Amniotic epithelial cell (primary cell): ENCODE measurements at regions not wholly inside any gene's neighbourhood (a gene's known extent, or its start where the extent isn't known, plus 50 kb on each side); places are given as distances from the start of the nearest gene placed in this dataset.

Source experiments
- DNase-seq: peaks from one replicate; pipeline ENCODE4 v3.0.0-alpha.2; 2010; ENCODE audit warnings: low read depth

DNA sequence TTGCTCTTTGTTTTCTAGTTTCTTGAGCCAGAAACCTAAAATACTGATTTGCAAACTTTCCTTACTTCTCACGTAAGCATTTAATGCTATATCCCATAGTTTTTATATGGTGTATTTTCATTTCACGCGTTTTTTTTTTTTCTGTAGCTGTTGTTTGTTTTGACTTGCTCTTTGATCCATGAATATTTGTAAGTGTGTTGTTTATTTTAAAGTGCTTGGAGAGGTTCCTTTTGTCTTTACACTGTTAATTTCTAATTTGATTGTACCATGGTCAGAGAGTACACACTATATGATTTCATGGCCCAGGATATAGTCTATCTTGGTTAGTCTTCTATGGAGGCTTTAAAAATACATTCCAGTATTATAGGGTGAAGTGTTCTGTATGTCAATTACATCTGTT lies 84.8 kb upstream of the RNF217 start:
- DNase-seq: no peak

DNA sequence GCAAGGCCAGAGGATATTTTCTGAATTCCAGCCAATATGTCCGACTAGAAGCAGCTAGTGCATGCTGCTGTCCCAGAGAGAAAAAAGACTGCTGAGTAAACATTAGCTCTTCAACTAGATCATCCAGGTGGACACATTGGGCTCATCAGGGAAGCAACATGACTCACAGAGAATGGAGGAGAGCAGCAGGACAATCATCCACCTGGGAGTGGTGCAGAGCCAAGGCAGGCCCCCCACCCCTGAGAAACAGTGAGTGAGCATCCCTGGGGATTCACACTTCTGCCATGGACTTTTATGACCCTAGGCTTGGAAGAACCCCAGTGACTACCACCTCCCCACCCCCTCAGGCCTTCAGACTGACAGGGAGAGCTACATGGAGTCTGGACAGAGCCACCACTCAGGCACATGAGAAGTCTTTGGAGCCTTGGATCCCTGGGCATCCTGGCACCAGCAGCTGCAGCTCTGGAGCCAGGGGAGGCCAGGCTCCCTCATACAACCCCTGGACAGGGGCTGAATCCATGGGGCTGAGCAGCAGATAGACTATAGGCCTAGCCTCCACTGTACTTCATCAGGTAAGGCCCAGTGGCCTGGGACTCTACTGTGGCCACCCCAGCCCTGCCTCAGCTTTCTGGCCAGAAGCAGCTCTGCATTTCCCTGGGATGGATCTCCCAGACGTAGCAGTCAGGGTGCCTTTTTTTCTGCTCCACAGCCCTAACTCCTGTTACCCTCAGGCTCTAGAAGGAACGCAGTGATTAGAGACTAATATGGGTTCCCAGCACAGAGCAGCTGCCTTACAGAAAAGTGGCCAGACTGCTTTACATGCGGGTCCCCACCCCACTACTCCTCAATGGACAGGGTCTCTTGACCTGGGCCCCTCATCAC lies 82.9 kb upstream of the RNF217 start:
- no peak for DNase-seq

DNA sequence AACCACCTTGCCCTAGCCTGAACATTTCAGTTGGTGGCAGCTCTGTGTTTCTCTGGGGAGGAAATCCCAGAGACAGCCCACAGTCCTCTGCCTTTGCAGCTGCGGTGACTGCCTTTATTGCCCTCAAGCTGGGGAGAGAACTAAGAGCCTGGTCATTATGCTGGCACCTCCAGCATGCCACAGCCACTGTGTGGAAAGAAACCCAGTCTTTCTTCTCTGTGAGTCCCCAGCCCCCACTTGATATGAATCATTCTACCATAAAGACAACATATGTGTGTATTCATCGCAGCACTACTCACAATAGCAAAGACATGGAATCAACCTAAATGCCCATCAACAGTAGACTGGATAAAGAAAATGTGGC lies 82.3 kb upstream of the RNF217 start:
- DNase-seq: no peak

DNA sequence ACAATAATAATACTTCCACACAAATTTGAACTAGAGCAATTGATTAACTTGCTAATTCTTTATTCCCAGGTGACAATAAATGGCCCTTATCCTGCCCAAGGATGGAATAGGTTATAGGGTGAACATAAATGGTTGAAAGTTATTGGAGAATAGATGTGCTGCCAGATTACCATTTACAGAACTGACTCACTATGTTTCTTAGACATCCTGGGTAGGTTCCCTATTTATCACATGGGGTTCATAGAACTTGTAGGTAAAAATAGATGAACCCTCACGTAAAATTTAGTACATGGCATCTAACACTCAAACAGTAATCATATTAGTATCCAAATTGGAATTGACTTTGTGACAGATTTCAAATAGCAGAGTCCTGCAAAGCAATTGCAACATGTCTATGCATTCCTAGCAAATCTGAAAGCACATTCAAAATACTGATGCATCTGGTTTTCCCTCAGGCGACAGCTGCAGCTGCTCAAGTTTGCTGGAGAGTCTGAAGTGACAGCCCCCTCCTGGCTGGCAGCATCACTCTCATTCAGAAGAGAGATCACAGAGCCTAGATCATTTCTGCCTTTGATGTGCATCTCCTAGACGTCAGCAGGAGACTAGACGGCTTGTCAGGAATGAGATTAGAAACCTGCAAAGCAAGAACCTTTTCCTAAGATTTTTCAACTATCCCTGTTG lies 80.2 kb upstream of the RNF217 start:
- peak; percentile 37 for DNase-seq

DNA sequence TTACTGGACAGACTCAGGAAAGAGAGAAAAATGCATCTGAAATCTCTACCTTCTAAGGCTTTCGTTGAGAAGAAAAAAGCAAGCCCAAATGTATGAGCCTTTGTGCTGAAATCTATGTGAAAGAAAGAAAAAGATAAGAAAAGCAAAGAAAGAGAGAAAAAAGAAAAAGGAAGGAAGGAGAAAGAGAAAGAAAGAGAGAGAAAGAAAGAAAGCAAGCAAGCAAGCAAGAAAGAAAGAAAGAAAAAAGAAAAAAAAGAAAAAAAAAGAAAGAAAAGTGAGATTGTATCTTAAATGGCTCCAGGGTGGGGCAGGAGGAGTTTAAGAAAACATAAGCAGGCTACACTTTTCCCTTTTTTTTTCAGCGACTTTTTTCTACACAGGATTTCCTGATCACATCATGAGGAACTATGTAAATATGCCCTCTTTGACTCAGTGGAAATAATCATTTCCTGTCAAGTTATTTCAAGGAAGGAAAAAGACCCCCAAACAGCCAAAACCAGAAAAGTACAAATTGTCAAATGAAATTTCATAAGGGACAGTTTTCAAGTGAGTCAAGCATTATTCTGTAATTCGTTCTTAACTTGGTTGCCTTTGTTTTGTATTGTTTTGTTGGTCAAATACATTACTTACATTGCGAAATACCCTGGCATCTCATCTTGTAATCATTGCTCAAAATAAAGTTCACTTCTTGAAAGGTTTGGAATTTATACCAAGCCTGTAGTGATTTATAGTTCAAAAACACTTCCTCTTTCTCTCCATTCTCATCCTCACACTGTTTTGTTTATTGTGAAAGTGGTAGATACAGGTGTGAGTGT lies 79.5 kb upstream of the RNF217 start:
- DNase-seq: peak; percentile 86

DNA sequence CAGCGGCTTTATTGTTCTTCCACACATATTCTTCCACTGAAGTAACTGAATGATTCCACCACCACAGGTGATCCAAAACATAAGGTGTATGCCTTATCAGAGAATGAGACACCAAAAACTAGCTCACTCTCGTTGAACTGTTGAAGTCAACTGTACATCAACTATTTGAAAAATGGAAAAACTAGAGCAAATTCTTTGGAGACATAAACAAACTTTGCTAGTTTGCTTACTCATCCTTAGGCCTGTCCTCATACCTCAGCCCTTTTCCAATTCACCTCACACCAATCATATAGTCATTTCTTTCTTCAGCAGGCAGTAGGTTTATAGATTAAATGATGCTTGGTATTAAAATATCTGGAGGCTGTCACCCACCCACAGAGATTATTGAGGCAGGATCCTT lies 77.1 kb upstream of the RNF217 start:
- peak; percentile 17 for DNase-seq

DNA sequence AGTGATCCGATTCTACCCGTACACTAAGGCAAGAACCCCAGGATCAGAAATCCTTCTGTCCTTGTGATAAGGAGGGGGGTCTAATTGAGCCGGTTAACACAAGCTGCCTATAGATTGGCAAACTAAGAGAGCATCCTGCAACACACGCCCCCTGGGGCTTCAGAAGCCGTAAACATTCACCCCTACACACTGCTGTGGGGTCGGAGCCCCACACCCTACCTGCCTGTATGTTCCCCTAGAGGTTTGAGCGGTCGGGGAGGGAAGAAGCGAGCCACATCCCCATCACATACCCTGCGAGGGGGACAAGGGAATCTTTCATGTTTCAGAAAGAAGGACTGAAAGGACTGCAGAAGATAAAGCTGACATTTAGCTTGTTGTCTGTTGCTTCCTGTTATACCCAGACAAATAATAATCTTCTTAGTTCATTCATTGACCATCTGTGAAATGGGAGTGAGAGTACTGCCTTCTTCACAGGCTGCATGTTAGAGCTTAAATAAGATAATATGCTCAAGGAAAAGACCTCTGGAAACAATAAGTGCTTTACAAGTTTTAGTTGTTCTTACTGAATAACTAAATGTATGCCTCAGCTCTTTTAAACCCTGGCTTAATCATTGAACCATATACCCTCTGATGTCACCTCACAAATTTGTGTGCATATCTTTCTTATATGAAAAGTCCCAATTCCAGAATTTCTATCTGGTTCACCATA lies 74.2 kb upstream of the RNF217 start:
- no peak for DNase-seq

DNA sequence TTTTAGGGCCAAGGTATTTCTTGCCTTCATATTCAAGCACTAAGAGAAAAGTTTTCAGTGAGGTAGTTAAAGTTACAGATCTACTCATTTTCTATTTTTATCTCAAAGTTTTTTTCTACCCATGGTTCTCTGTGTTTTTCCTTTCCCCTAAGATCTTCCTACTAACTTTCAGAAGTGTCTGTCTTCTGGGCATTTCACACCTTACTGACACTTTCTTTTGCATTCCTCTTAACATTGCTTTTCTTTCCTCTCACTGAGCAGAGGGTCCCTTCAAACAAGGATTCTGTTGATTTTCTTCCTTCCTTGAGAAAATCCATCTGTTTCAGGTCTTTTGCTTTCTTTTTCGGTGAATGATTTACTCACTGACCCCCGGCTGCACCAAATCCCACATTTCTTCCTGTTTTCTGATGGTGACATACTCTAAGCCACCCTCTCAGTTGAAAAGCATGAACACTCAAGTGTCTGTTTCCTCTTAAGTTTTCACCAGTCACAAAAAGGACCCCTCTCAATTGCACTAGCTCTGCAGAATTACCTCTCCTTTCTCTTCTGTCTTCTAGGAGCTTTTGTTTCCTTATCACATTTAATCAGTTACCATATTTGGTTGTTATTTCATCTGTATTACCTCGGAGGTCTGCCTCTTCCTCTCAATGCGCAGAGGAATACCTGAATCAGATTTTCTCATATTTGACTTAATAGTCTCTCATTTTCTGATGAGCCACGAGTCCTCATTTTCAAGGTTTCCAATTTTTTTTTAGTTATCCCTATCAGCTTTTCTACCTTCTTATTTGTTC lies 73.5 kb upstream of the RNF217 start:
- DNase-seq: no peak

DNA sequence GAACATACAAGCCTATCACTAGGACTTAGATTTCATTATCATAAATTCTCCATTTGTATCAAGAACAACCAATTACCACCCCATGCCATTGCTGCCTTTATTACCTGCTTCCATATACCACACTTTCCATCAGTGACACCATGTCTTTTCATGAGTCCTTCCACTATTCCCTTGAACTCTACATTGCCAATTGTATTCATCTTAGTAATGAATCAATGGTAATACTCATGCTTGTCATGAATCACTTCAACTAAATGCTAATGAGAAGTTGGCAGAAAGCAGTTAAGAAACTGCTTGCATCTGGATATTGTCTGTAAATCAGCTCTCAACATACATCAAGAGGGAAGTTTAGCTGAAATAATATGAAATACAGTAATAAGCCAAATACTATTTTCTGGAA lies 61.2 kb upstream of the RNF217 start:
- DNase-seq: peak; percentile 21

DNA sequence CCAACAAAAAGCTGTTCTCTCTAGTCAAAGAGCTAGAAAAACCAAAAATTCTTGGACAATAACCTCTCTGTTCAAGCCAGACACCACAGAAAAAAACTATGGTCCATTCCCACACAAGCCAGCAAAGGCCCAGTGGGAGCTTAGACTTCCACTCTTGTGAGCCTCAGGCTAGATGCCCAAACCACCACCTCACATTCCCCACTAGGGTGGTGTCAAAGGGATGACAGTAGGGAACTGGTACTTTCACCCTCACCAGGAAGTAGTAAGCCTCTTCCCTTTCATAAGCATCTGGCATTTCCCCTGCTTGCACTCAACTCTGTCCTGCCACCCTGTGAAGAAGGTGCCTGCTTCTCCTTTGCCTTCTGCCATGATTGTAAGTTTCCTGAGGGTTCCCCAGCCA lies 58.4 kb upstream of the RNF217 start:
- DNase-seq: no peak

DNA sequence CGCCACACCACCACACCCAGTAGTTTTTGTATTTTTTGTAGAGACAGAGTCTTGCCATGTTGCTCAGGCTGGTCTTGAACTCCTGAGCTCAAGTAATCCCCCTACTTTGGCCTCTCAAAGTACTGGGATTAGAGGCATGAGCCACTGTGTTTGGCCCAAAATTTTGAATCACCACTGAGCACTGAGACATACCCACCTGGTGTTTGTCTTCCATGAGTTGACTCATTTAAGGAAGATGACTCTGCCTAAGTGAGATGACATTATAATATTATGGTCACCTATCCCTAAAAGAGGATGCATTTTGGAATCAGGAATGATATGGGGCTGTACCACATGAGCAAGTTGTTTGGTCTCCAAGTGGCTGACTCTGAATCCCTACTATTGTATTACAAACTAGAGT lies 54.6 kb upstream of the RNF217 start:
- DNase-seq: no peak
